Right lung (tissue), 2 donors: ENCODE measurements at regions not wholly inside any gene's neighbourhood (a gene's known extent, or its start where the extent isn't known, plus 50 kb on each side); places are given as distances from the start of the nearest gene placed in this dataset.
A peak's percentile ranks its signal among the peaks of the same experiment; 100 is the strongest.

Experiments
- DNase-seq, 2 donors: peaks; one replicate each; pipeline ENCODE4 v3.0.0-alpha.2; 2013

- no peak for DNase-seq
Observed at GRCh38 chr11:115767047-115767802, 263.0 kb upstream of the CADM1 start.

- no peak for DNase-seq
Observed at GRCh38 chr11:115766561-115766960, 262.3 kb upstream of the CADM1 start.

- no peak for DNase-seq
Observed at GRCh38 chr11:115765803-115766239, 261.6 kb upstream of the CADM1 start.

GRCh38 chr11:115764176-115764575 lies 260.0 kb upstream of the CADM1 start:
- no peak for DNase-seq

- no peak for DNase-seq
Observed at GRCh38 chr11:115761817-115762216, 257.6 kb upstream of the CADM1 start.

- no peak for DNase-seq
Observed at GRCh38 chr11:115761348-115761747, 257.1 kb upstream of the CADM1 start.

GRCh38 chr11:115760461-115761320 lies 256.5 kb upstream of the CADM1 start:
- no peak for DNase-seq

- peak; percentile 48 for DNase-seq
Observed at GRCh38 chr11:115759622-115760460, 255.6 kb upstream of the CADM1 start.

GRCh38 chr11:115758011-115758410 lies 253.8 kb upstream of the CADM1 start:
- no peak for DNase-seq

GRCh38 chr11:115751243-115752015 lies 247.2 kb upstream of the CADM1 start:
- no peak for DNase-seq

GRCh38 chr11:115745610-115746512 lies 241.6 kb upstream of the CADM1 start:
- no peak for DNase-seq

- DNase-seq: no peak
Observed at GRCh38 chr11:115745066-115745465, 240.9 kb upstream of the CADM1 start.

- DNase-seq: no peak
Observed at GRCh38 chr11:115743719-115744118, 239.5 kb upstream of the CADM1 start.

GRCh38 chr11:115741376-115742107 lies 237.3 kb upstream of the CADM1 start:
- DNase-seq: no peak

- DNase-seq: no peak
Observed at GRCh38 chr11:115740324-115740723, 236.1 kb upstream of the CADM1 start.

GRCh38 chr11:115739878-115740277 lies 235.7 kb upstream of the CADM1 start:
- DNase-seq: no peak

- no peak for DNase-seq
Observed at GRCh38 chr11:115739146-115739545, 234.9 kb upstream of the CADM1 start.

GRCh38 chr11:115737875-115738274 lies 233.7 kb upstream of the CADM1 start:
- no peak for DNase-seq

- no peak for DNase-seq
Observed at GRCh38 chr11:115736146-115736545, 231.9 kb upstream of the CADM1 start.
